Endothelial cell (in vitro differentiated cells): ENCODE measurements at regions not wholly inside any gene's neighbourhood (a gene's known extent, or its start where the extent isn't known, plus 50 kb on each side); places are given as distances from the start of the nearest gene placed in this dataset.

ENCODE experiments used
- DNase-seq: peaks from one replicate; pipeline ENCODE4 v3.0.0; 2021; ENCODE audit warnings: low spot score
- H3K27ac Mint-ChIP-seq: one replicate; pipeline ENCODE4 v1.8.0; 2021; ENCODE audit warnings: mixed read lengths, inconsistent platforms; ENCODE audit not compliant: unreplicated experiment
- H3K27me3 Mint-ChIP-seq: one replicate; pipeline ENCODE4 v1.8.0; 2021; ENCODE audit warnings: mild to moderate bottlenecking, moderate library complexity, mixed read lengths, inconsistent platforms; ENCODE audit not compliant: unreplicated experiment
- H3K36me3 Mint-ChIP-seq: one replicate; pipeline ENCODE4 v1.8.0; 2021; ENCODE audit warnings: mild to moderate bottlenecking, low read depth, mixed read lengths, inconsistent platforms; ENCODE audit not compliant: unreplicated experiment
- H3K4me1 Mint-ChIP-seq: one replicate; pipeline ENCODE4 v1.8.0; 2021; ENCODE audit warnings: mild to moderate bottlenecking, mixed read lengths, inconsistent platforms; ENCODE audit not compliant: unreplicated experiment
- H3K4me3 Mint-ChIP-seq: one replicate; pipeline ENCODE4 v1.8.0; 2021; ENCODE audit warnings: mild to moderate bottlenecking, mixed read lengths, inconsistent platforms; ENCODE audit not compliant: unreplicated experiment
- H3K9me3 Mint-ChIP-seq: one replicate; pipeline ENCODE4 v1.8.0; 2021; ENCODE audit warnings: mixed read lengths, inconsistent platforms; ENCODE audit not compliant: unreplicated experiment
- TF ChIP-seq, protein P1 (sequence below): fragments of 200-600 bp; sonication (generic); IDR thresholded peaks from one replicate; pipeline ENCODE4 v1.5.0; 2021; ENCODE audit warnings: antibody characterized with exemption; ENCODE audit not compliant: unreplicated experiment

DNA sequence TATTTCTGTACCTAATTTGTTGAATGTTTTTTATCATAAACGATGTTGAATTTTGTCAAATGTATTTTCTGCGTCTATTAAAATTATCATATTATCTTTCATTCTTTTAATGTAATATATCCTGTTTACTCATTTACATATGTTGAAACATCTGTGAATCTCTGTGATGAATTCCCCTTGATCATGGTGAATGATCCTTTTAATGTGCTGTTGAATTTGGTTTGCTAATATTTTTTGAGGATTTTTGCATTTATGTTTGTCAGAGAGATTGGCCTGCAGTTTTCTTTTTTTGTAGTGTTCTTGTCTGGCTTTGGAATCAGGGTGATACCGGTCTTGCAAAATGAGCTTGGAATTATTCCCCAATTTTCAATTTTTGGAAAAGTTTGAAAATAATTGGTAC, 569.3 kb upstream of the CCDC179 start:
- no peak overlapping the region for H3K27ac Mint-ChIP-seq
- H3K27me3 Mint-ChIP-seq = no peaks in the 10 kb centered on the region
- TF ChIP-seq, protein P1, sequence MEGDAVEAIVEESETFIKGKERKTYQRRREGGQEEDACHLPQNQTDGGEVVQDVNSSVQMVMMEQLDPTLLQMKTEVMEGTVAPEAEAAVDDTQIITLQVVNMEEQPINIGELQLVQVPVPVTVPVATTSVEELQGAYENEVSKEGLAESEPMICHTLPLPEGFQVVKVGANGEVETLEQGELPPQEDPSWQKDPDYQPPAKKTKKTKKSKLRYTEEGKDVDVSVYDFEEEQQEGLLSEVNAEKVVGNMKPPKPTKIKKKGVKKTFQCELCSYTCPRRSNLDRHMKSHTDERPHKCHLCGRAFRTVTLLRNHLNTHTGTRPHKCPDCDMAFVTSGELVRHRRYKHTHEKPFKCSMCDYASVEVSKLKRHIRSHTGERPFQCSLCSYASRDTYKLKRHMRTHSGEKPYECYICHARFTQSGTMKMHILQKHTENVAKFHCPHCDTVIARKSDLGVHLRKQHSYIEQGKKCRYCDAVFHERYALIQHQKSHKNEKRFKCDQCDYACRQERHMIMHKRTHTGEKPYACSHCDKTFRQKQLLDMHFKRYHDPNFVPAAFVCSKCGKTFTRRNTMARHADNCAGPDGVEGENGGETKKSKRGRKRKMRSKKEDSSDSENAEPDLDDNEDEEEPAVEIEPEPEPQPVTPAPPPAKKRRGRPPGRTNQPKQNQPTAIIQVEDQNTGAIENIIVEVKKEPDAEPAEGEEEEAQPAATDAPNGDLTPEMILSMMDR = no peak

DNA sequence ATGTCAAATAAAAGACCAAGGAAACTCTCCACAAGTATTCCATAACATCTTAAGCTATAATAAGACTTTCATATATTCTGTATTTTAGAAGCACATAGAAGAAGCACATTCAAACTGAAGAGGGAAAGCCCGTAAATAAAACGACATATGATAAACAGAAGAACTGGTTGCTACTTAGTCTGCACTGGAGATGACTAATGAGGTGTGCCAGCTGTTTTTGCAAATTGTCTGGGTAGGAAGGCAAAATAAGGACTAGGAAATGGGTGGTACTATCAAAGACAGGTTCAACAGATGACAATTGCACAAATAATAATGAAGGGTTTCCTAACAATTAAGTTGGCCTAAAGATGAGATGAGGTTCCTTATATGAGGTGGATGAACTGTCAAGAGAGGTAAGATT, 593.2 kb upstream of the CCDC179 start:
- no peak for DNase-seq
- Mint-ChIP-seq H3K27me3 (no peaks in the 10 kb centered on the region), H3K27ac (no peak overlapping the region), H3K4me3 (no peak overlapping the region), H3K4me1 (no peaks in the 10 kb centered on the region), H3K9me3 (no peaks in the 10 kb centered on the region), H3K36me3 (no peaks in the 10 kb centered on the region)
- TF ChIP-seq, protein P1 = no peak

More for the DNA sequence above, 569.3 kb upstream of the CCDC179 start:
- DNase-seq = no peak
- no peaks in the 10 kb centered on the region for H3K9me3 Mint-ChIP-seq
- no peaks in the 10 kb centered on the region for H3K4me1 Mint-ChIP-seq
- no peak overlapping the region for H3K4me3 Mint-ChIP-seq
- H3K36me3 Mint-ChIP-seq = no peaks in the 10 kb centered on the region

DNA sequence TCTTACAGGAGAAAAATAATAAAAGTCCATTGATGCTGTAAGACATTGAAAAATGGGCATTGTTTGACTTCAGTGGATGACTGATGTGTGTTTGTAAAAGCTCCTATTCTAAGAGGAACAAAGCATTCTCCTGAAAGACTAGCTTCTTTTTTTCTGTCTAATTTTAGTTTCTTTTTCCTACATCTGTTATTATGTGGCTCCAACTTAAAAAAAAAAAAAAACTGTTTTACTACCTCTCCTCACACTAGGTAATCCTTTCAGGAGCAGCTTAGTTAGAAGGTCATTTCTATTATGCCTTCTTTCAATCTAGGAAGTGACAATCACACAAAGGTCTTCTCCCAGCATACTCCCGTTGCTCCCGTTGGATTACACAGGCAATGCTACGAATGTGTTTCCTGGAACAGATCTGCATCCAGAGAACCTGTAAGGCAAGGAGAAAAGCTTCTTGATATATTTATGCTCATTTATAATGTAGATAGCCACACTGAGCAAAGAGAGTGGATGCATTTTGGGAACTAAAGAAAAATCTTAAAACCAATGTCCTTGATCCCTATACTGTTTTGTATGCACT, 595.1 kb upstream of the CCDC179 start:
- Mint-ChIP-seq H3K9me3 (no peaks in the 10 kb centered on the region), H3K4me1 (no peaks in the 10 kb centered on the region), H3K27ac (no peak overlapping the region), H3K27me3 (no peaks in the 10 kb centered on the region), H3K4me3 (no peak overlapping the region), H3K36me3 (no peaks in the 10 kb centered on the region)
- TF ChIP-seq, protein P1 = no peak
- DNase-seq = no peak

DNA sequence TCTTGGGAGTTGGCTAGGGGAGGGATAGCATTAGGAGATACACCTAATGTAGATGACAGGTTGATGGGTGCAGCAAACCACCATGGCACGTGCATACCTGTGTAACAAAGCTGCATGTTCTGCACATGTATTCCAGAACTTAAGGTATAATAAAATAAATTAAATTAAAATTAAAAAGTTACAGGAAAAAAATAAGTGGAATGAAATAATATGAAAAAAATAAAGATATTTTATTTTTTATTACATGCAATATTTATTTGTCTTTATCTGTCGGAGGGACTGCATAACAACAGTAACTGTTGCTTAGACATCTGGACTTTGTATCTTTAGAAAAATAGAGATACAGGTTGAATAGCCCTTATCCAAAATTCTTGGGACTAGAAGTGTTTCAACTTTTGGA, 597.4 kb upstream of the CCDC179 start:
- Mint-ChIP-seq H3K4me3 (no peak overlapping the region), H3K4me1 (no peaks in the 10 kb centered on the region), H3K27ac (no peak overlapping the region), H3K36me3 (no peaks in the 10 kb centered on the region), H3K9me3 (no peaks in the 10 kb centered on the region), H3K27me3 (no peaks in the 10 kb centered on the region)
- TF ChIP-seq, protein P1 = no peak
- DNase-seq = no peak

DNA sequence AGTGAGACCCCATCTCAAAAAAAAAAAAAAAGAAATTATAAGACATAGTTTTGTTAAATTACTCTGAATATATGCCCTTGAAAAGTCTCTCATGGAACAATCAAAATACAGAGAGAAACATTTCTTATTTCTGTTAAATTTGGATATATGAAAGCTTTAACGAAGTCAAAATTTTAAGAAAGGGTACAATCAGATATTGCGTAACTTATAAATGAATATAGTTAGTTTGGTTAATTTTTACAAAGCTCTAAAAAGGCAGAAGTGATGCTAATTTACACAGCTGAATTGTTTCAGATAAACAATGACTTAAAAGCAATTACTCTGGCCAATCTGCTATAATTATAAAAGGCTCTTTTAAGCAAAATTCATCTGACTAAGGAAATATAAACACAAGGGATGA, 611.6 kb upstream of the CCDC179 start:
- Mint-ChIP-seq H3K27me3 (no peaks in the 10 kb centered on the region), H3K9me3 (no peaks in the 10 kb centered on the region), H3K36me3 (no peaks in the 10 kb centered on the region), H3K4me3 (no peak overlapping the region), H3K27ac (no peak overlapping the region), H3K4me1 (no peaks in the 10 kb centered on the region)
- TF ChIP-seq, protein P1 = no peak
- no peak for DNase-seq
